ENCODE measurements at regions not wholly inside any gene's neighbourhood (a gene's known extent, or its start where the extent isn't known, plus 50 kb on each side); places are given as distances from the start of the nearest gene placed in this dataset.
A peak's percentile ranks its signal among the peaks of the same experiment; 100 is the strongest.
"Not testable (repeated sequence)": the region's sequence is repeated elsewhere in the genome, so short reads cannot be mapped to it uniquely, and the experiment has no call there.

GRCh38 chr5:56412601-56413379 is 179.7 kb upstream of the ANKRD55 start:
- DNase-seq = no peak

GRCh38 chr5:56410696-56411095 is 177.6 kb upstream of the ANKRD55 start:
- no peak for DNase-seq

DNA sequence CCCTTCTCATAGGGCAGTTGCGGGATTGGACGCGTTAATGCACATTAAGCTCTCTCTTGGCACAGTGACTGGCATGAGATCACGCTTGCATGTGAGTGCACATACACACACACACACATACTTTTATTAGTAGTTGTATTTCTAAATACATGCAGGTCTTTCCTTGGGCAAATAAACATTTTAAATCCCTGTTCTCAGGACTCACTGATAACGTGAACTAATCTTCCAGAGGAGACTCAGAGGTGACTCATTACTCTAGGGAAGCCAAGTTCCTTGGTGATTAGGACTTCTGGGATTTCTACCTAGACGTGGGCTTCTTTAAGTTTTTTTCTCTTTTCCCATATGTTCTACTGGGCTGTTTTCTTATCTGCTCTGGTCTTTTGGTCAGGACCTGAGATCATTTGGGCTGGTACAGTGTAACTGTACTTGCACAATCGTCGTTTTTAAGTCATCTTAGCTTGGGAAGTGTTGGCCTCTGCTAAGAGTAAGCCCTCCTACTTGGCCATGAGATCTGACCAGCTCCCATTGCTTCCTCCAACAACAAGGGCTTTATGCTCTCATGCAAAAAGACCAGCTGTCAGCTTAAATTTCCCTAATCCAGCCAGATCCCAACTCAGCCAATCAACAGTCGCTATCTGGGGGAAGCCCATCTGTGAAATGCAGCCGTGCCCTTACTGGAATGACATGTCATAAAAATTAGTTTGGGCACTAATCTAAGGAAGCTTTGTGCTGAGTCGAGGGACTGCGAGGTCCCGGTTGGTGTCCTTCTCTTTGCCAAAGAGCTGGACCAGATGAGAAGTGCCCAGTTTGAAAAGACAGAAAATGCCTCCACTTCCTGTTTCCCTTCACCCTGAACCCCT is 176.4 kb upstream of the ANKRD55 start:
- DNase-seq = peak; percentile 86

DNA sequence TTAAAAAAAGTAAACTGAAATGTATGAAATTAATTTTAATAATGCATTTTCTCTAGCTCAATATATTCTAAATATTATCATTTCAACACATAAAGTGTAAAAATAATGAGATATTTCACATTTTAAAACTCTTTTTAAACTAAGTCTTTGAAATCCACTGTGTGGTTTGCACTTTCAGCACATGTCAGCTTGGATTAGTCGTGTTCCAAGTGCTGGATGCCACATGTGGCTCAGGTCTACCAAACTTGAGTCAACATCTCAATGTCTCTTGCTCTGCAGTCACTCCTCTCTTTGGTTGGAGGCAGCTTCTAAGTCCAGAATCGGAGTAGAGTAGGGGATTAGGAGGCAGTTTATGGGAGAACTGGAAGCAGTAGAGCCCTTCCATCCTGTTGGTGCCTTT is 173.7 kb upstream of the ANKRD55 start:
- DNase-seq = no peak

DNA sequence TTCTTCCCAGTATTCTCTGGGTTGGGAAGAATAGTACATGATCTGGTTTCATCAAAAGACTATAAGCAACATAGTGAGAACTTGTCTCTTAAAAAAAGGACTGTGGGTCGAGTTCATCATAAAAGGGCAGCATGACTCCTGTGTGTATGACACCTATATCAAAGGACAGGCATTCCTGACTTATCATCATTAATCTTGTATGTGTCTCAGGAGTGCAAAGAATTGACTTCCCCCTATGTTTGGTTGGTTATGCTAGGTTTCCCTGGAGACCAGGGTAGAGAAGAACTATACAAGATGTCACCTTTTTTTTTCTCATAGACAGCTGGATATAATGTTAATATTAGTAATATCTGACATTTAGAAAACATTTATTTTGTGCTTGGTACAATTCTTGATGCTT is 173.1 kb upstream of the ANKRD55 start:
- no peak for DNase-seq

DNA sequence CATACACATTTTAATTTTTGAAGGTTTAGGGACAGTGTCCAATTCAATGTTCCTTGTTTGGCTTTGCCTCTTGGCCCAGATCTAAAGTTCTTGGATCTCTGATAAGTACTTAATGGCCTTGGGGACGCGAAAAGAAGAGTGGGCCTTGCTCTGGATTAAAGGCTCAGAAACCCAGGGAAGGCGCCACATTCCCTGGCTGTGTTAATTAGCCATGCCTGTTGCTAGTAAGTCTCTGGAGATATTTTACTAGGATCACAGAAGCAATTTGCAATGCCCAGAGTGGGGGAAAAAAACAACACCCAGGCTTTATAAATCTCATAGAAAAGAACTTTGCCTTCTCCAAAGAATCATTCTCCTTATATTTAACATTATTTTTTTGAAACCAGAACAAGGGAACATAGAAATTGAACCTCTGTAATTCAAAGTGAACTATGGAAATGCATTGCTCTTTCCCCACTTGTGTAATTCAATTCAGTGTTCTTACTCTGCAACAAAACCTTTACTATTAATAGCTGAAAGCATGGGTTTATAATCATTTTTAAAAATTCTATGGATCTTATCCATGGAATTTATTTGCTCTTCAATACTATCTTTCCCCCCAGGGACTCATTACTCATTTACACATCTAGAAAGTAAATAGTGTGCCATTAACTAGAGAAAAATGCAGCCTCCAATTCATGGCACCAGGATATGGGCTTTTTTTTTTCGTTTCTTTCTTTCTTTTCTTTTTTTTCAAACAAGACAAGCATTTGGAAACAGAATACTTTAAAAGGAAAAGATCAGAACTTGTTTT is 172.2 kb upstream of the ANKRD55 start:
- no peak for DNase-seq

GRCh38 chr5:56402266-56403220 is 169.4 kb upstream of the ANKRD55 start:
- DNase-seq = no peak

- not testable (repeated sequence) for DNase-seq
These were observed 164.7 kb upstream of the ANKRD55 start for GRCh38 chr5:56397796-56398195.

GRCh38 chr5:56396634-56397033 is 163.5 kb upstream of the ANKRD55 start:
- no peak for DNase-seq

DNA sequence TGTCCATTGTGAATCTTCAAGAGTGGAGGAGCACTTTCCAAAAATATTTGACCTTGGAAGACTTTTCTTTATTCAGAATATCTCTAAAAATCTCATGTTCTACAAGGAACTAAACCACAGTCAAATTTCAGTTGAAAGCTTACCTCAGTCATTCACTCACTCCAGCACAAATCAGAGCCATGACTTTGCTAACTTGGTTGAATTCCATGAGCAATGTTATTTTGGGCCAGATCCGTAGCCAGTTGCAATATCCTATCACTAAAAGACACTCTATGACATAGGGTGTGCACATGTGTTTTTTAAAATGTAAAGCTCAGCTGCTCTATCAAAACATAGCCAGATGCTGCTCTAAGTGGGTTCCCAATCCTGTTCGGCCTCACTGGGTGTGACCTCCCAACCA is 156.1 kb upstream of the ANKRD55 start:
- DNase-seq = no peak

DNA sequence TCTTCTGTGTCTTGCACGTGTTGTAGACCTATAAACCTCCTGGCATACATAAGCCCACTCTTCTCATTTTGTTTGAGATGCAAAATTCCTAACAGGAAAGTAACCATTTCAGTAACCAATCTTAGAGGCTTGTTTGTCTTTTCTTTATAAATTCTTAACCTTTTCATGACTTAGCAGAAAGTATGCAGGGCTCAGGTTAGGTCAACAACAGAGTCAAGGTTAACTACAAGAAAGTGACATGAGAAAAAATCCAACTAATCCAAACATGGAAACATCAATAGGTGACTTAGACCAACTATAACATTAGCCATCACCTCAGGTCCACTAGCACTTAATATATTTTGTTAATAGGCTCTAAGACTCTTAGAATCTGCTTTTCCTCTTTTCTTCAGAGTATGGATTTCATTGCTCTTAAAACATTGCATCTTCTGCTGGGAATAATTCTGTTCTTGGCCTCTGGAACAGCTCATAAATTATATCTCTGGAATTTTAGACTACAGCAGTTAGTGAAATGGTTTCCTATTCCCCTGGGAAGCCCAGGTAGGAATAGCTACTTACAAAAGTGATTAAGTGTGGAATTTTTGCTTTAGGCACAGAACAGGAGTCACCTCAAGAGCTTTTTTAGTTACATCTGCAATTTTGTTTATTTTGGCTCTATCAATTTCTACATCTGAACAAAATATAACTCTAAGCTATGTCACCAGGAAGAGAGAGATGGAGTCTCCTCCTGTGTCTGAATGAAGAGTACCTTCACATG is 155.3 kb upstream of the ANKRD55 start:
- DNase-seq = no peak

DNA sequence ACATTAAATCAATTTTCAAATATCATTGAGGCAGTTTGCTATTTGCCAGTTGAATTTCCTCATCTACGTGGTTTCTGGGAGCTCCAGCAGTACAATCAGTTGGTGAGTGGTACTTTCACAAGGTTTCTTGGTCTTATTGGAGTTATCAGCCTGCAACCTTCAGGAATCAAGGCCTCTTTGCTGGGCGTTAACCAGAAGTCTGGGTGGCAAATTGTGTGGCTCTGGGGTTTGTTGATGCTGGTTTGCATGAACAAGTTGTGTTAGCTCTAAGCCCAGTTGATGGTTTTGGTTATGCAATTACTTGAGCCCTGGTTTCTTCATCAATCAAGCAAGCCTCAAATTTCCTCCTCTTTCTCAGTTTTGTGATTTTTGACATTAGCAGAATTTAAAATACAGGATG is 152.9 kb upstream of the ANKRD55 start:
- DNase-seq = no peak

DNA sequence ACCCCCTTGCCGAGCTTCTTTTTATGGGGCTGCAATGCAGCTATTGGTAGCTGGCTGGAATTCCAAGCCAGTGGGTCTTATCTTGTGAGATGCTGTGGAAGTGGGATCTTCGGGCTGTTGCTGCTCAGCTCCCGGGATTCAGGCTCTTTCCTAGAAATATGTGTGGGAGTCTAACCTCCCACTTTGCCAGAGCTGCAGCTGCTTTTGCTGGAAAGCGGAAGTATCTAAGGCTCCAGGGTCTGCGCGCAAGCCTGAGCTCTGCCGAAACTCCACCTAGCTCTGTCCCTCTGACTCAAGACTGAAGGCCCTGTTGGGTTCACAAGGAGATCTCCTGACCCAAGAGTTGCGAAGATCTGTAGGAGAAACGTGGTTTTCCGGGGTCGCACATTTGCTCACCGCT is 151.1 kb upstream of the ANKRD55 start:
- no peak for DNase-seq

- DNase-seq = no peak
These were observed 150.6 kb upstream of the ANKRD55 start for GRCh38 chr5:56383761-56384160.

GRCh38 chr5:56382896-56383295 is 149.8 kb upstream of the ANKRD55 start:
- no peak for DNase-seq

DNA sequence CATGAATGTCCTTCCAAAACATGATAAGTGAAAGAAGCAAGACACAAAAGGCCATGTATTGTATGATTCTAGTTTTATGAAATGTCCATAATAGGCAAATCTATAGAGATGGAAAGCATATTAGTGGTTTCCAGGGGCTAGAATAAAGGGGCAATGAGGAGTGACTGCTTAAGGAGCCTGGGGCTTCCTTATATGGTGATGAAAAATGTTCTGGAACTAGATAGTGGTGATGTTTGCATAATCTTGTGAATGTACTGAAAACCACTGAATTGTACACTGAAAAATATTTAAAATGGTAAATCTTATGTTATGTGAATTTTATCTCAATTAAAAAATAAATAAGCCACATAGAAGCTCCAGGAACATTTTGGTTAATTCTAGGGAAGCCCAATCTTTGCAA is 144.4 kb upstream of the ANKRD55 start:
- DNase-seq = no peak

GRCh38 chr5:56376128-56376527 is 143.0 kb upstream of the ANKRD55 start:
- no peak for DNase-seq

GRCh38 chr5:56375011-56375410 is 141.9 kb upstream of the ANKRD55 start:
- DNase-seq = no peak

- DNase-seq = not testable (repeated sequence)
These were observed 139.4 kb upstream of the ANKRD55 start for GRCh38 chr5:56372491-56372890.

DNA sequence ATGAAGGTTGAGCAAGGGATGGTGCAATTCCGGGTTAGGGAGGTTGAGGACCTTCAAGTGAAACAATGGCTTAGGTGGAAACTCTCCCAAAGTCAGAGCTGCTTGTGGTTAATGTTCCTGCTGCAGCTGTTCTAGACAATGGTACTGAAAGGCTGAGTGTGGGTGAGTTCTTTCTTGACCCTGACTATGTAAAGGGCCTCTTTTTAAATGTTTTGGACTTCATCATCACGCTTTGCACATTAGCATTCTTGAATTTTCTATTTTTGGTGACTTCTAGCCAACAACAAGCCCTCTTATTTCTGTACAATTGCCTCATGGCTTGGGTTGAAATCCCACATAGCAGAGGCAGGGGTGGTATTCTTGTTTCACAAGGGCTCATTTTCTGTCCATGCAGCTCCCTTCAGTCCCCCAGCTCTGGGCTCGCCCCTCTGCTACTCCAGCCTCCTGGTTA is 136.3 kb upstream of the ANKRD55 start:
- DNase-seq = no peak

GRCh38 chr5:56367748-56368147 is 134.6 kb upstream of the ANKRD55 start:
- DNase-seq = no peak

Measured in DMS 273 treated with DMSO at 0.1 percent for 48 hours (cell line).